GM23338 (cell line): ENCODE measurements at regions not wholly inside any gene's neighbourhood (a gene's known extent, or its start where the extent isn't known, plus 50 kb on each side); places are given as distances from the start of the nearest gene placed in this dataset.

Source experiments
- ATAC-seq: fragments of 200-7000 bp; cut with Tn5 transposase; 3 replicates; pipeline ENCODE4 v1.9.1; 2020
- DNase-seq: peaks from one replicate; pipeline ENCODE4 v3.0.0-alpha.2; 2015; ENCODE audit warnings: low spot score
- H2AFZ ChIP-seq: fragments of 200-600 bp; sonication (generic); 2 replicates; pipeline ENCODE4 v1.8.0; 2016; ENCODE audit warnings: antibody characterized with exemption, mild to moderate bottlenecking, moderate library complexity
- H3F3A ChIP-seq: fragments of 200-600 bp; sonication (generic); replicated peaks from 2 replicates; pipeline ENCODE4 v1.8.0; 2017; ENCODE audit warnings: antibody characterized with exemption, mixed run types, low read depth
- H3K27ac ChIP-seq: fragments of 200-600 bp; sonication (generic); 2 replicates; pipeline ENCODE4 v1.6.1; 2016; ENCODE audit warnings: low read depth
- H3K27me3 ChIP-seq: fragments of 200-600 bp; sonication (generic); 2 replicates; pipeline ENCODE4 v1.8.0; 2016; ENCODE audit warnings: mild to moderate bottlenecking, mixed run types, moderate library complexity; ENCODE audit not compliant: insufficient read depth
- H3K36me3 ChIP-seq: fragments of 200-600 bp; sonication (generic); 2 replicates; pipeline ENCODE4 v1.8.0; 2016; ENCODE audit warnings: mild to moderate bottlenecking; ENCODE audit not compliant: insufficient read depth
- H3K4me1 ChIP-seq: fragments of 200-600 bp; sonication (generic); 2 replicates; pipeline ENCODE4 v1.8.0; 2016; ENCODE audit warnings: mild to moderate bottlenecking, moderate library complexity; ENCODE audit not compliant: insufficient read depth
- H3K4me2 ChIP-seq: fragments of 200-600 bp; sonication (generic); 2 replicates; pipeline ENCODE4 v1.7.1; 2017; ENCODE audit warnings: mixed run types
- H3K4me3 ChIP-seq: fragments of 200-600 bp; sonication (generic); 2 replicates; pipeline ENCODE4 v1.6.1; 2016; ENCODE audit warnings: mixed run types
- H3K79me2 ChIP-seq: fragments of 200-600 bp; sonication (generic); replicated peaks from 2 replicates; pipeline ENCODE4 v1.8.0; 2017; ENCODE audit warnings: mild to moderate bottlenecking; ENCODE audit not compliant: insufficient read depth
- H3K9me2 ChIP-seq: fragments of 200-600 bp; sonication (generic); 2 replicates; pipeline ENCODE4 v1.8.0; 2017; ENCODE audit not compliant: insufficient read depth
- H4K20me1 ChIP-seq: fragments of 200-600 bp; sonication (generic); replicated peaks from 2 replicates; pipeline ENCODE4 v1.8.0; 2017; ENCODE audit warnings: mild to moderate bottlenecking; ENCODE audit not compliant: insufficient read depth
- H3K27ac Mint-ChIP-seq: 2 replicates; pipeline ENCODE4 v1.8.0; 2020; ENCODE audit warnings: inconsistent platforms, mild to moderate bottlenecking, moderate library complexity, mixed read lengths
- H3K27me3 Mint-ChIP-seq: 3 replicates; pipeline ENCODE4 v1.8.0; 2022; ENCODE audit warnings: low read depth, mild to moderate bottlenecking, moderate library complexity, mixed read lengths, inconsistent platforms; ENCODE audit not compliant: insufficient read depth, poor library complexity
- H3K36me3 Mint-ChIP-seq: 3 replicates; pipeline ENCODE4 v1.8.0; 2021; ENCODE audit warnings: low read depth, mild to moderate bottlenecking, inconsistent platforms, moderate library complexity, mixed read lengths
- H3K4me1 Mint-ChIP-seq: 3 replicates; pipeline ENCODE4 v1.8.0; 2020; ENCODE audit warnings: mild to moderate bottlenecking, inconsistent platforms, mixed read lengths
- H3K4me3 Mint-ChIP-seq: 3 replicates; pipeline ENCODE4 v1.8.0; 2021; ENCODE audit warnings: moderate library complexity, mild to moderate bottlenecking, inconsistent platforms, mixed read lengths
- H3K9me3 Mint-ChIP-seq: 3 replicates; pipeline ENCODE4 v1.8.0; 2020; ENCODE audit warnings: moderate library complexity, mild to moderate bottlenecking, inconsistent platforms, mixed read lengths
- EZH2 ChIP-seq: fragments of 200-600 bp; sonication (generic); IDR thresholded peaks from one replicate; pipeline ENCODE4 v1.8.0; 2017; ENCODE audit warnings: antibody characterized with exemption, mild to moderate bottlenecking, low read depth; ENCODE audit not compliant: unreplicated experiment
- JUNB ChIP-seq: IDR thresholded peaks from one replicate; pipeline ENCODE4 v1.6.1; 2016; ENCODE audit warnings: antibody characterized with exemption; ENCODE audit not compliant: unreplicated experiment
- STAT1 ChIP-seq: IDR thresholded peaks from one replicate; pipeline ENCODE4 v1.6.1; 2016; ENCODE audit warnings: antibody characterized with exemption; ENCODE audit not compliant: unreplicated experiment
- ZNF462 ChIP-seq: fragments of 250-450 bp; sonication (Bioruptor Pico); IDR thresholded peaks from 2 replicates; pipeline ENCODE4 v1.5.0; 2020; ENCODE audit warnings: mild to moderate bottlenecking, moderate library complexity
- TF ChIP-seq, protein P1 (sequence below): IDR thresholded peaks from 2 replicates; pipeline ENCODE4 v1.6.1; 2016; ENCODE audit warnings: antibody characterized with exemption
- TF ChIP-seq, protein P2 (sequence below): IDR thresholded peaks from one replicate; pipeline ENCODE4 v1.6.1; 2018; ENCODE audit warnings: antibody characterized with exemption; ENCODE audit not compliant: unreplicated experiment

DNA sequence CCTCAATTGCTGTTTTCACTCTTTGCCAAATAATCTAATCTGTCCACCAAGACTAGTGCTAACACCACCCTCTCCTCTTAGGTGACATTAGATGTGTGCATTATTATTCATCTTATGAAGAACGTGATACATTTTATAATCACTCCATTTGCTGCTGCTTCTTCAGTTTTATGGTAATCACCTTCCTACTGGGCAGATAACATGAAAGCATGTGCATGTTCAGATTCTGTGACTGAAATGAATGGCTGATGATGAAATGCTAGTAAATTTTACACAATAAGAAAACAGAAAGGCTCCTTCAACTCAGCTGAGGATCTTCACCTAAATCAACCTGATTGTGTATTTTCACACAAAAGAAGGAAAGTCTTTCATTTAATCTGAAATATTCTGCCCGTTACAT is 577.6 kb downstream of the CSNK1G3 start:
- ATAC-seq (no peak), DNase-seq (no peak)
- Histone ChIP-seq H3K36me3 (no peaks in the 10 kb centered on the region), H3K27ac (no peak overlapping the region), H3K27me3 (no peaks in the 10 kb centered on the region), H3K4me2 (no peak overlapping the region), H3K79me2 (no peaks in the 10 kb centered on the region), H3K4me3 (no peak overlapping the region), H3K4me1 (peaks cover 21% of the 10 kb centered on the region), H3F3A (no peaks in the 10 kb centered on the region), H4K20me1 (no peaks in the 10 kb centered on the region), H2AFZ (no peak overlapping the region), H3K9me2 (peaks cover 11% of the 10 kb centered on the region; the same call in 1 of the 2 replicates)
- Mint-ChIP-seq H3K4me3 (no peak overlapping the region), H3K27me3 (no peaks in the 10 kb centered on the region), H3K9me3 (no peaks in the 10 kb centered on the region; the same call in 2 of the 3 replicates), H3K36me3 (no peaks in the 10 kb centered on the region), H3K4me1 (peaks cover 29% of the 10 kb centered on the region), H3K27ac (no peak overlapping the region)
- TF ChIP-seq EZH2 (no peak), JUNB (no peak), ZNF462 (CRISPR knock-in tag) (no peak), STAT1 (no peak)
- TF ChIP-seq, protein P1, sequence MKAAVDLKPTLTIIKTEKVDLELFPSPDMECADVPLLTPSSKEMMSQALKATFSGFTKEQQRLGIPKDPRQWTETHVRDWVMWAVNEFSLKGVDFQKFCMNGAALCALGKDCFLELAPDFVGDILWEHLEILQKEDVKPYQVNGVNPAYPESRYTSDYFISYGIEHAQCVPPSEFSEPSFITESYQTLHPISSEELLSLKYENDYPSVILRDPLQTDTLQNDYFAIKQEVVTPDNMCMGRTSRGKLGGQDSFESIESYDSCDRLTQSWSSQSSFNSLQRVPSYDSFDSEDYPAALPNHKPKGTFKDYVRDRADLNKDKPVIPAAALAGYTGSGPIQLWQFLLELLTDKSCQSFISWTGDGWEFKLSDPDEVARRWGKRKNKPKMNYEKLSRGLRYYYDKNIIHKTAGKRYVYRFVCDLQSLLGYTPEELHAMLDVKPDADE, result no peak
- TF ChIP-seq, protein P2, sequence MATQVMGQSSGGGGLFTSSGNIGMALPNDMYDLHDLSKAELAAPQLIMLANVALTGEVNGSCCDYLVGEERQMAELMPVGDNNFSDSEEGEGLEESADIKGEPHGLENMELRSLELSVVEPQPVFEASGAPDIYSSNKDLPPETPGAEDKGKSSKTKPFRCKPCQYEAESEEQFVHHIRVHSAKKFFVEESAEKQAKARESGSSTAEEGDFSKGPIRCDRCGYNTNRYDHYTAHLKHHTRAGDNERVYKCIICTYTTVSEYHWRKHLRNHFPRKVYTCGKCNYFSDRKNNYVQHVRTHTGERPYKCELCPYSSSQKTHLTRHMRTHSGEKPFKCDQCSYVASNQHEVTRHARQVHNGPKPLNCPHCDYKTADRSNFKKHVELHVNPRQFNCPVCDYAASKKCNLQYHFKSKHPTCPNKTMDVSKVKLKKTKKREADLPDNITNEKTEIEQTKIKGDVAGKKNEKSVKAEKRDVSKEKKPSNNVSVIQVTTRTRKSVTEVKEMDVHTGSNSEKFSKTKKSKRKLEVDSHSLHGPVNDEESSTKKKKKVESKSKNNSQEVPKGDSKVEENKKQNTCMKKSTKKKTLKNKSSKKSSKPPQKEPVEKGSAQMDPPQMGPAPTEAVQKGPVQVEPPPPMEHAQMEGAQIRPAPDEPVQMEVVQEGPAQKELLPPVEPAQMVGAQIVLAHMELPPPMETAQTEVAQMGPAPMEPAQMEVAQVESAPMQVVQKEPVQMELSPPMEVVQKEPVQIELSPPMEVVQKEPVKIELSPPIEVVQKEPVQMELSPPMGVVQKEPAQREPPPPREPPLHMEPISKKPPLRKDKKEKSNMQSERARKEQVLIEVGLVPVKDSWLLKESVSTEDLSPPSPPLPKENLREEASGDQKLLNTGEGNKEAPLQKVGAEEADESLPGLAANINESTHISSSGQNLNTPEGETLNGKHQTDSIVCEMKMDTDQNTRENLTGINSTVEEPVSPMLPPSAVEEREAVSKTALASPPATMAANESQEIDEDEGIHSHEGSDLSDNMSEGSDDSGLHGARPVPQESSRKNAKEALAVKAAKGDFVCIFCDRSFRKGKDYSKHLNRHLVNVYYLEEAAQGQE, result no peak
